Heart left ventricle (tissue), 16 donors: ENCODE measurements at regions not wholly inside any gene's neighbourhood (a gene's known extent, or its start where the extent isn't known, plus 50 kb on each side); places are given as distances from the start of the nearest gene placed in this dataset.

Experiments used
- ATAC-seq, 4 donors: fragments of 200-7000 bp; cut with Tn5 transposase; one replicate each; pipeline ENCODE4 v1.9.1; 2020 to 2022; ENCODE audit warnings: moderate library complexity in 4 of 4, mild to moderate bottlenecking in 3 of 4, moderate number of reproducible peaks in 1 of 4
- DNase-seq, 5 donors: peaks; one replicate each; pipeline ENCODE4 v3.0.0-alpha.2; 2020
- H3K27ac ChIP-seq, 12 donors: fragments of 200-600 bp; sonication (generic) in 4 of 12; one replicate each; pipeline versions ENCODE4 v1.5.0 to v1.8.0; 2016 to 2022; ENCODE audit warnings: mild to moderate bottlenecking in 2 of 12
- H3K27me3 ChIP-seq, 9 donors: fragments of 200-600 bp; sonication (generic) in 2 of 9; one replicate each; pipeline versions ENCODE4 v1.5.1 to v1.8.0; 2016 to 2022; ENCODE audit warnings: mild to moderate bottlenecking in 3 of 9
- H3K36me3 ChIP-seq, 9 donors: fragments of 200-600 bp; sonication (generic) in 2 of 9; one replicate each; pipeline versions ENCODE4 v1.5.0 to v1.8.0; 2018 to 2022; ENCODE audit warnings: mild to moderate bottlenecking in 2 of 9
- H3K4me1 ChIP-seq, 12 donors: fragments of 200-600 bp; sonication (generic) in 4 of 12; one replicate each; pipeline versions ENCODE4 v1.5.0 to v1.8.0; 2016 to 2022; ENCODE audit warnings: mild to moderate bottlenecking in 3 of 12
- H3K4me3 ChIP-seq, 12 donors: fragments of 200-600 bp; sonication (generic) in 4 of 12; one replicate each; pipeline versions ENCODE4 v1.5.0 to v1.8.0; 2017 to 2022; ENCODE audit warnings: mild to moderate bottlenecking in 9 of 12, moderate library complexity in 4 of 12
- H3K9me3 ChIP-seq, 12 donors: fragments of 200-600 bp; sonication (generic) in 4 of 12; one replicate each; pipeline versions ENCODE4 v1.5.0 to v1.8.0; 2016 to 2022; ENCODE audit warnings: mild to moderate bottlenecking in 1 of 12
- POLR2A ChIP-seq, 2 donors: fragments of 450-650 bp; IDR thresholded peaks; one replicate each; pipeline ENCODE4 v1.6.1; 2017; ENCODE audit warnings: antibody characterized with exemption in 2 of 2, mild to moderate bottlenecking in 2 of 2, moderate library complexity in 2 of 2
- WGBS, 4 donors: extraction: QIAGEN DNeasy Blood & Tissue Kit in 2 of 4; methylation state at CpG; one replicate each; pipeline versions ENCODE4 v1.1.5 to v1.1.7; 2013 to 2018; 5-methylcytosine and 5-hydroxymethylcytosine counted together
- intact Hi-C, 10 donors: fragments of 100-400 bp; cut with DNase I; formaldehyde crosslinking; loops; one replicate each; pipeline versions ENCODE4 v1.11.1 to v1.14.2; 2022
- TF ChIP-seq, protein P1 (sequence below), 12 donors: fragments of 200-600 bp; sonication (generic) in 4 of 12; IDR thresholded peaks; one replicate each; pipeline versions ENCODE4 v1.5.0 to v1.8.0; 2018 to 2022; ENCODE audit warnings: antibody characterized with exemption in 12 of 12, mild to moderate bottlenecking in 5 of 12
- donor health status: ischemic (EF 13 %, LVEDD 7.1; RV severe dilation, severe dysfunction).
- donor health status: healthy with polysubstance abuse.
- donor health status: DM: no; HTN: yes; CAD: no.
- donor health status: DM: no; HTN: no; CAD: no.
- donor health status: ischemic (EF 25% LVEDD 6.9; RV normal size, moderate dysfunction).
- donor health status: ischemic (EF 25% LVEDD 5.7; RV mildly dilated, moderate dysfunction).
- donor health status: healthy.
- donor health status: DM: yes; HTN: yes; CAD: no.
- donor health status: ischemic (EF 35%, LVEDD 5.7; RV mildly dilated, moderate dysfunction).
- donor health status: nonischemic (EF 11% LVEDD 7.7; RV severe dilation, severe dysfunction).
- donor health status: DM: yes; HTN: yes; CAD: no.
- donor health status: PGD.
- donor health status: ischemic (EF 29% LVEDD 5.4; RV normal size, mild dysfunction).
- donor health status: nonischemic (EF 23%, LVEDD 6.1; RV moderate dilation, normal function).

DNA sequence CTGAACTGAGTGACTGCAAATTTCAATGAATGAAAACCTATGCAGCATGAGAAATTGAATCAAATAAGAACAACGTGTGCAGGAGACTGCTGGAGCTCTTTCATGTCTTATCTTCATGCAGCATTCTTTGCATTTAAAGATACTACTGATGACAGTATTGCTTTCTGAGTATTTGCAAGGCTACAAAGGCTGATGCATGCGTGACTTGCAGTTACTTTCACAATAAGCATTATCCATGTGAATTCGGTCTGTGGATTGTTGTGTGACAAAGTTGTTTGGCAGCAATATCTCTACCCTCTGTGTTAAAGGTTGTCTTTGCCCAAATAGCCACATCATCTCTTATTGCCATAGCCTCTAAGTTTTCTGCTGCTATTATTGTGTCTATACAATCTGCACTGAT lies 102.1 kb upstream of the FBXL17 start:
- intact Hi-C loops: no loop called here
- Histone ChIP-seq H3K27me3 (no peaks in the 10 kb centered on the region), H3K4me1 (no peaks in the 10 kb centered on the region), H3K27ac (no peak overlapping the region), H3K9me3 (peaks cover 0 to 5% (median 0%) of the 10 kb centered on the region in 12 donors), H3K4me3 (no peak overlapping the region), H3K36me3 (no peaks in the 10 kb centered on the region)
- TF ChIP-seq POLR2A (IDR thresholded peaks at IDR 0.05): no peak
- TF ChIP-seq, protein P1, sequence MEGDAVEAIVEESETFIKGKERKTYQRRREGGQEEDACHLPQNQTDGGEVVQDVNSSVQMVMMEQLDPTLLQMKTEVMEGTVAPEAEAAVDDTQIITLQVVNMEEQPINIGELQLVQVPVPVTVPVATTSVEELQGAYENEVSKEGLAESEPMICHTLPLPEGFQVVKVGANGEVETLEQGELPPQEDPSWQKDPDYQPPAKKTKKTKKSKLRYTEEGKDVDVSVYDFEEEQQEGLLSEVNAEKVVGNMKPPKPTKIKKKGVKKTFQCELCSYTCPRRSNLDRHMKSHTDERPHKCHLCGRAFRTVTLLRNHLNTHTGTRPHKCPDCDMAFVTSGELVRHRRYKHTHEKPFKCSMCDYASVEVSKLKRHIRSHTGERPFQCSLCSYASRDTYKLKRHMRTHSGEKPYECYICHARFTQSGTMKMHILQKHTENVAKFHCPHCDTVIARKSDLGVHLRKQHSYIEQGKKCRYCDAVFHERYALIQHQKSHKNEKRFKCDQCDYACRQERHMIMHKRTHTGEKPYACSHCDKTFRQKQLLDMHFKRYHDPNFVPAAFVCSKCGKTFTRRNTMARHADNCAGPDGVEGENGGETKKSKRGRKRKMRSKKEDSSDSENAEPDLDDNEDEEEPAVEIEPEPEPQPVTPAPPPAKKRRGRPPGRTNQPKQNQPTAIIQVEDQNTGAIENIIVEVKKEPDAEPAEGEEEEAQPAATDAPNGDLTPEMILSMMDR (IDR thresholded peaks at IDR 0.05): no peak
- no peak for DNase-seq
- WGBS, 4 donors: 54 to 63% (median 58%) methylated on average over 3 of the region's 3 CpGs
- no peak for ATAC-seq

DNA sequence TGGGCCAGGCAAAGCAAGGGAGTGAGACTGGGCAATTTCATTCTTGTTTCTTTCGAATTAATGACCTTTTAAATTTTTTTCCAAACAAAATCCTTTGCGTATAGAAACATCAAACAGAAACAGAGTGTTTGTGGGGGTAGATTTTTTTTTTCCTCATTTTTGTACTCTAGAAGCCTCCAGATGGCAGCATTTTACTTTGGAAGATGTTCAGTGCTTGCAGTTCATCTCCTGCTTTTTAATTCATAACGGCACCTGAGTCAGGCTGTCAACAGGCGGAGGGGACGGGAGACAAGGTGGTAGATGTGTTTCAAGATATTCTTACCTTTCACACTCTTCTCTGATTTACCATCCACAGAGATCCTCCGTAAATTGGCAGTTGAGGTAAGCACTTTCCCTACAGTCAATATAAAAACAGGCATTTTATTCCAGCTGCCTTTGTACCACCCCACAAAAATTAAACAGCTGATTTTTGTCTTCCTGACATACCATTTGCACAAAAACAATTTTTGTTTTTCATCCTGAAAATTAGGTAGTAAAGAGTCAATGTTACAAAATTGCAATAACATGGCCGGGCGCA lies 99.5 kb upstream of the FBXL17 start:
- intact Hi-C loops: no loop called here
- ATAC-seq (no peak), DNase-seq (no peak)
- H3K27ac ChIP-seq: no peak overlapping the region
- no peaks in the 10 kb centered on the region for H3K9me3 ChIP-seq
- H3K27me3 ChIP-seq: no peaks in the 10 kb centered on the region
- WGBS, 4 donors: 32 to 40% (median 37%) methylated on average over 8 of the region's 8 CpGs
- no peaks in the 10 kb centered on the region for H3K4me1 ChIP-seq
- H3K4me3 ChIP-seq: no peak overlapping the region
- no peak for TF ChIP-seq POLR2A (IDR thresholded peaks at IDR 0.05)
- TF ChIP-seq, protein P1 (IDR thresholded peaks at IDR 0.05): peak in 10 of 12 donors; percentile 21 to 52 (median 38)
- H3K36me3 ChIP-seq: no peaks in the 10 kb centered on the region

DNA sequence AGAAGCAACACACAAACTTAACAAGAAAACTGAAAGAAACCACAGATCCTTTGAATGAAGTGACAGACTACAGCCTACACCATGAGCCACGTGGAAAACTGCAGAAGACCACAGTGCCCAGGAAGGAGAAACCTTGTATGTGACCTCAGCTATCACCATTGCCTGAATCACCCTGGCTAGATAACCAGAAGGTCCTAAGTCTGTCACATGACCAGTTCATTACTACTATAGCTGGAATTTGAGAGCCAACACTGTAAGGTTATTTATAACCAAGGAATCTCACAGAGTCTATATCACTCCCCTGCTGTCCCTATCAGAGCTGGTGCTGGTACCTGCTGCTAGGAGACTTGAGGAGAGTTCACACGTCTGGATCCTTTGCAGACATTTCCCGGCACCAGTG lies 90.3 kb upstream of the FBXL17 start:
- Histone ChIP-seq H3K27ac (no peak overlapping the region), H3K9me3 (peaks cover 0 to 12% (median 0%) of the 10 kb centered on the region in 12 donors), H3K4me1 (no peaks in the 10 kb centered on the region), H3K4me3 (no peak overlapping the region), H3K36me3 (no peaks in the 10 kb centered on the region), H3K27me3 (no peaks in the 10 kb centered on the region)
- WGBS, 4 donors: 32 to 67% (median 37%) methylated on average over 3 of the region's 3 CpGs
- DNase-seq: no peak
- intact Hi-C loops: no loop called here
- TF ChIP-seq, protein P1 (IDR thresholded peaks at IDR 0.05): no peak
- TF ChIP-seq POLR2A (IDR thresholded peaks at IDR 0.05): no peak
- peak in 3 of 4 donors; percentile 16 to 76 (median 58) for ATAC-seq

DNA sequence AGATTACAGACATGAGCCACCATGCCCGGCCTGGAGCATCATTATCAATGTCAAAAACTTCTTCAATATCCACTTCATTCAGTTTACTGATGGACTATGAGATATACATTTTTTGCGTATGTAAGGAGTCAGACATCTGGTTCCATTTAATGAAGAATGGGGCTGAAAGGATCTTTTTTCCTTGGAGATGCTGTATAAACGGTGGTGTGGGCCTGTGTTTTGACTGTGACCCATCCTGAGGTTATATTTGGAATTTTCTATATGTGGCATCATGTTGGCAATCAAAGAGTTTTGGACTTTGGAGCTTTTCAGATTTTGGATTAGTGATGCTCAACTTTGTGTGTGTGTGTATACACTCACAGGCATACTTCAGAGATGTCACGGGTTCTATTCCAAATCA lies 85.7 kb upstream of the FBXL17 start:
- no peak overlapping the region for H3K27ac ChIP-seq
- ATAC-seq: no peak

More for the DNA sequence above, 85.7 kb upstream of the FBXL17 start:
- no peak for TF ChIP-seq POLR2A (IDR thresholded peaks at IDR 0.05)
- TF ChIP-seq, protein P1 (IDR thresholded peaks at IDR 0.05): no peak
- DNase-seq: no peak
- Histone ChIP-seq H3K4me3 (no peak overlapping the region), H3K4me1 (no peaks in the 10 kb centered on the region), H3K27me3 (no peaks in the 10 kb centered on the region), H3K36me3 (no peaks in the 10 kb centered on the region), H3K9me3 (no peaks in the 10 kb centered on the region)
- WGBS, 4 donors: 71 to 84% (median 82%) methylated on average over 4 of the region's 4 CpGs
- intact Hi-C loops: no loop called here
